Naive thymus-derived CD8-positive, alpha-beta T cell (primary cell): ENCODE measurements at regions not wholly inside any gene's neighbourhood (a gene's known extent, or its start where the extent isn't known, plus 50 kb on each side); places are given as distances from the start of the nearest gene placed in this dataset.
"Not testable (repeated sequence)": the region's sequence is repeated elsewhere in the genome, so short reads cannot be mapped to it uniquely, and the experiment has no call there.

Source experiments
- ATAC-seq, 2 donors: fragments of 150-1000 bp; cut with Tn5 transposase in 1 of 2; sonication (Bioruptor Pico), chemical (Tn5 transposase) in 1 of 2; 1 replicate in 1 of 2; 2 replicates in 1 of 2; pipeline ENCODE4 v1.10.0; 2021; ENCODE audit warnings: mild to moderate bottlenecking in 2 of 2, moderate library complexity in 2 of 2
- POLR2A ChIA-PET: fragments of 350-600 bp; sonication (Branson Sonifier 250); formaldehyde crosslinking; loops from one replicate; lab custom pipeline; 2021; ENCODE audit warnings: antibody characterized with exemption; lab: Charles Lee
- DNase-seq, 10 donors: peaks; one replicate each; pipeline versions ENCODE4 v3.0.0 to v3.0.0-alpha.2; 2020 to 2022
- H3K27ac Mint-ChIP-seq, 10 donors: one replicate each; pipeline ENCODE4 v1.8.0; 2020 to 2022; ENCODE audit warnings: mild to moderate bottlenecking in 10 of 10, mixed read lengths in 10 of 10, moderate library complexity in 4 of 10, inconsistent platforms in 1 of 10
- H3K27me3 Mint-ChIP-seq, 5 donors: one replicate each; pipeline ENCODE4 v1.8.0; 2021 to 2022; ENCODE audit warnings: mixed read lengths in 5 of 5
- H3K36me3 Mint-ChIP-seq, 3 donors: one replicate each; pipeline ENCODE4 v1.8.0; 2020 to 2022; ENCODE audit warnings: mixed read lengths in 3 of 3, mild to moderate bottlenecking in 2 of 3, inconsistent platforms in 1 of 3
- H3K4me1 Mint-ChIP-seq, 4 donors: one replicate each; pipeline ENCODE4 v1.8.0; 2021 to 2022; ENCODE audit warnings: mixed read lengths in 4 of 4
- H3K4me3 Mint-ChIP-seq, 10 donors: one replicate each; pipeline ENCODE4 v1.8.0; 2020 to 2022; ENCODE audit warnings: mild to moderate bottlenecking in 10 of 10, mixed read lengths in 10 of 10, moderate library complexity in 6 of 10, inconsistent platforms in 1 of 10
- H3K9me3 Mint-ChIP-seq, 9 donors: one replicate each; pipeline ENCODE4 v1.8.0; 2020 to 2022; ENCODE audit warnings: mixed read lengths in 9 of 9, mild to moderate bottlenecking in 3 of 9, inconsistent platforms in 1 of 9, moderate library complexity in 1 of 9

DNA sequence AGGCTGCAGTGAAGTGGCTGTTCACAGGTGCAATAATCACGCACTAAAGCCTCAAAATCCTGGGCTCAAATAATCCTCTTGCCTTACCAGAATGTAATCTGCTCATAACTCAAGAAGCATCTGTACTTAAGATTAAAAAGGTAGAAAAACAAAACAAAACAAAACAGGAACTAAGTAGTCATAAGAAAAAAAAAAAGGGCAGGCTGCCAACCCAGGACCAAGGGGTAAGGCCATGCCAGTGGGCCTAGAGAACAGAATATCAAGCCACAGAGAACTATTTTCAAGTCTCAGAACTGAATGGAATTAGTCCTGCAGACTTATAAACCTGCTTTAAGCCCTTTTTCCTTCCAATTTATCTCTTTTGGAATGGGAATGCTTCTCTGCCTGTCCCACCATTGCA is 64.8 kb upstream of the TBC1D3K start:
- POLR2A ChIA-PET, result no interaction called here
- peaks cover 0 to 22% (median 2%) of the 10 kb centered on the region in 3 donors for H3K36me3 Mint-ChIP-seq
- no peak overlapping the region for H3K27ac Mint-ChIP-seq
- no peak overlapping the region for H3K4me3 Mint-ChIP-seq
- no peak for ATAC-seq
- DNase-seq, result no peak
- peaks cover 4 to 12% (median 7%) of the 10 kb centered on the region in 5 donors for H3K27me3 Mint-ChIP-seq
- peaks cover 0 to 12% (median 1%) of the 10 kb centered on the region in 4 donors for H3K4me1 Mint-ChIP-seq
- H3K9me3 Mint-ChIP-seq, result peaks cover 0 to 25% (median 16%) of the 10 kb centered on the region in 9 donors

DNA sequence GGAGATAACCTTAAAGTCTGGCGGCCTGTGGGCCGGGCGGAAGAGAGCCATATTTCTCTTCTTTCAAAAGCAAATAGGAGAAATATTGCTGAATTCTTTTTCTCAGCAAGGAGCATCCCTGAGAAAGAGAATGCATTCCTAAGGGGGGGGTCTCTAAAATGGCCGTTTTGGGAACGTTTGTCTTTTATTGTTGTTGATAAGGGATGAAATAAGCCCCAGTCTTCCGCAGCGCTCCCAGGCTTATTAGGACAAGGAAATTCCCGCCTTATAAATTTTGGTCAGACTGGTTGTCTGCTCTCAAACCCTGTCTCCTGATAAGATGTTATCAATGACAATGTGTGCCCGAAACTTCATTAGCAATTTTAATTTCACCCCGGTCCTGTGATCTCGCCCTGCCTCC is 65.8 kb upstream of the TBC1D3K start:
- H3K36me3 Mint-ChIP-seq, result peaks cover 0 to 22% (median 2%) of the 10 kb centered on the region in 3 donors

DNA sequence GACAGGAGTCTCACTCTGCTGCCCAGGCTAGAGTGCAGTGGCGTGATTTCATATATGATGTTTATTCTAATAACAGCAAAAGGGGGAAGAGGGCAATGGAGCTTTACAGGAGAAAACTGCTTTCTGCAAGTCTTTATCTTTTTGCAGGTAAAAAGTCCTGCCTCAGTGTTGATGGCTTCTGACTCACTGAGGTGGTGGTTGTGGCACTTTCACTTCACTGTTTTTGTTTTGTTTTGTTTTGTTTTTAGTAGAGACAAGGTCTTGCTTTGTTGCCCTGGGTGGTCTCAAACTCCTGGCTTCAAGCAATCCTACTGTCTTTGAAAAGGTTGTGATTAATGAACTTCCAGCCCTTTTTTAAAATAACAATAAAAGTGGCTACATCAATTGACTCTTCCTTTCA is 68.0 kb upstream of the TBC1D3K start:
- Mint-ChIP-seq H3K36me3 (peaks cover 0 to 22% (median 2%) of the 10 kb centered on the region in 3 donors), H3K4me3 (no peak overlapping the region), H3K27me3 (peaks cover 0 to 10% (median 5%) of the 10 kb centered on the region in 5 donors), H3K27ac (peak overlapping the region in 1 of 10 donors; percentile 14), H3K9me3 (peaks cover 0 to 25% (median 16%) of the 10 kb centered on the region in 9 donors), H3K4me1 (peaks cover 0 to 17% (median 6%) of the 10 kb centered on the region in 4 donors)
- DNase-seq (no peak), ATAC-seq (no peak)
- POLR2A ChIA-PET, result no interaction called here

More for the DNA sequence above, 65.8 kb upstream of the TBC1D3K start:
- H3K9me3 Mint-ChIP-seq, result peaks cover 0 to 25% (median 16%) of the 10 kb centered on the region in 9 donors
- DNase-seq, H3K27ac Mint-ChIP-seq, H3K27me3 Mint-ChIP-seq, H3K4me3 Mint-ChIP-seq, POLR2A ChIA-PET, ATAC-seq: not testable (repeated sequence)
- H3K4me1 Mint-ChIP-seq, result peaks cover 0 to 17% (median 6%) of the 10 kb centered on the region in 4 donors

DNA sequence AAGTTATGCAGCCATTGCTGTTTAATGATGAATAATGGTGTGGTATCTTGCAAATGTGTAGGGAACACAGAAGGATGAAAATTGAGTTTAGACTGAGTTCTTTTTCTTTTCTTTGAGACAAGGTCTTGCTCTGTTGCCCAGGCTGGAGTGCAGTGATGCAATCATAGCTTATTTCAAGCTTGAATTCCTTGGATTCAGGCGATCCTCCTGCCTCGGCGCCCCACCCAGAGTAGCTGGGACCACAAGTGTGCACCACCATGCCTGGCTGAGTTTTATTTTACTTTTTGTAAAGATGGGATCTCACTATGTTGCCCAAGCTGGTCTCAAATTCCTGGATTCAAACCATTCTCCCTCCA is 74.6 kb upstream of the TBC1D3K start:
- H3K4me1 Mint-ChIP-seq, result peaks cover 9 to 39% (median 16%) of the 10 kb centered on the region in 4 donors
- POLR2A ChIA-PET, result no interaction called here
- H3K4me3 Mint-ChIP-seq, result no peak overlapping the region
- no peaks in the 10 kb centered on the region for H3K36me3 Mint-ChIP-seq
- H3K27ac Mint-ChIP-seq, result peak overlapping the region in 2 of 10 donors; percentile 4 to 61
- DNase-seq (no peak), ATAC-seq (no peak)
- H3K9me3 Mint-ChIP-seq, result no peaks in the 10 kb centered on the region
- peaks cover 0 to 11% (median 4%) of the 10 kb centered on the region in 5 donors for H3K27me3 Mint-ChIP-seq

DNA sequence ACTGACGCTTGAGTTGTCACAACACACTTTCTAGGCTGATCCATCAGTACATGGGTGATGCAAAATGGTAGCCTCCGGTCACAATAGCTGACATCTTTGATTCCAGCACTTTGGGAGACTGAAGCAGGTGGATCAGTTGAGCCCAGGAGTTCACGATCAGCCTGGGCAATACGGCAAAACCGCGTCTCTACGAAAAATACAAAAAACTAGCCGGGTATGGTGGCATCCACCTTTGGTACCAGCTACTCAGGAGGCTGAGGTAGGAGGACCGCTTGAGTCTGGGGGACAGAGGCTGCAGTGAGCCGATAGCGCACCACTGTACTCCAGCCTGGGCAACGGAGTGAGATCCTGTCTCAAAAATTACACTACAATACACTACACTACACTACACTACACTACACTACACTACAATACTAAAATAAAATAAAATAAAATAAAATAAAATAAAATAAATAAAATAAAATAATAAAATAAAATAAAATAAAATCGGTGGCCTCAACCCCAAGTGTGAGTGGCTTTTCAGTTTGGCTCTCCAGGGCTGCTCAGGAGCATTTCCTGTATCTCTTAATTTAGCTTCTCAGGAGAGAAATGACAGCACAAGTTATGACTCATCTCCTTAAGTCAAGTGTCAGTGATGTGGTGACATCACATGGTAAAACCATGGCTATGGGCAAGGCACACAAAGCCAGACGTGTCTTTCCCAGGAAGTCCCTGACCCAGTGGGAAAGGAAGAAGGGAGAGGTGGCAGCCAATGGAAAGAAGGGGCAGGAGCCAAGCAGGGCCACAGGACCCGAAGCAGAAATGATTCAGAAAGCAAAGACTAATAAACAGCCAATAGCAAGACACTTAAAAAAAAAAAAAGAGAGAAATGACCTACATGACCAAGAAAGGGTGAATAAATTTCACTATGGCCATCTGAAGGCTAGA is 75.3 kb upstream of the TBC1D3K start:
- Mint-ChIP-seq H3K27ac (peak overlapping the region in 2 of 10 donors; percentile 33 to 61), H3K36me3 (no peaks in the 10 kb centered on the region), H3K4me3 (no peak overlapping the region), H3K9me3 (no peaks in the 10 kb centered on the region), H3K4me1 (peaks cover 9 to 42% (median 16%) of the 10 kb centered on the region in 4 donors), H3K27me3 (peaks cover 0 to 11% (median 4%) of the 10 kb centered on the region in 5 donors)
- no peak for ATAC-seq
- POLR2A ChIA-PET, result no interaction called here
- DNase-seq, result no peak

DNA sequence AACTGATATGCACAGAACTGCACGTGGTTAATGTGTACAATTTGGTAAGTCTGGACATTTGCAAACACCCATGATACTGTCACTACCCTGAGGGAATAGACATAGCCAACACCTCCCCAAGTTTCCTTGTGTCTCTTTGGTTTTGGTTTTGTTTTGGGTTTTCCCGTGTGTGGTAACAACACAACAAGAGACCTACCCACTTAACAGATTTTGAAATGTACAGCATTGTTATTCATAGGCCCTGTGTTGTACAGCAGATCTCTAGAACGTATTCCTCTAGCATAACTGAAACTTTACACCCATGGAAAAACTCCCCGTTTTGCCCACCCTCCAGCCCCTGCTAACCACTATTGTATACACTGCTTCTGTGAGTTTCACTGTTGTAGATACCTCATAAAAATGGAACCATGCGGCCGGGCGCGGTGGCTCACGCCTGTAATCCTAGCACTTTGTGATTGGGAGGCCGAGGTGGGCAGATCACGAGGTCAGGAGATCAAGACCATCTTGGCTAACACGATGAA is 76.3 kb upstream of the TBC1D3K start:
- Mint-ChIP-seq H3K27me3 (peaks cover 0 to 11% (median 4%) of the 10 kb centered on the region in 5 donors), H3K27ac (no peak overlapping the region)

DNA sequence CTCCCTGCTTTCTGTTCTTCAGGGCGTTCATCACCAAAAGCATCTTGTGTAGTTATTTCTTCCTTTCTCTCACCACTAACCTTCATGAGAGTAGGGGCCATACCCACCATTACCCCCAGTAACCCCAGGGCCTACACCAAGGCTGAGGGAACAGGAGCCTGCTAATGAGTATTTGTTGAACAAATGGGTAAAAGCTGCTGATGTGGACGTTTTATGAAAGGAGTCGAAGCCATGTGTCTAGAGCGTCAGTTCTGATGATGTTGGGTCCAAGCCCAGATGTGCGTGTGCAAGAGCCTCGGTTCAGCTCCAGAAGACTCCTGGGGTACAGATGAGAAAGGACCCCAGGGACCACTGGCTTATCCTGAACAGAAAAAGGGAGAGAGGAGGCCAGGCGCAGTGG is 77.1 kb upstream of the TBC1D3K start:
- H3K9me3 Mint-ChIP-seq, result no peaks in the 10 kb centered on the region
- ATAC-seq (no peak), DNase-seq (no peak)
- peaks cover 9 to 46% (median 16%) of the 10 kb centered on the region in 4 donors for H3K4me1 Mint-ChIP-seq
- H3K36me3 Mint-ChIP-seq, result no peaks in the 10 kb centered on the region
- peaks cover under 1 to 11% (median 4%) of the 10 kb centered on the region in 5 donors for H3K27me3 Mint-ChIP-seq
- H3K27ac Mint-ChIP-seq, result peak overlapping the region in 2 of 10 donors; percentile 20 to 78
- POLR2A ChIA-PET, result no interaction called here
- peak overlapping the region in 2 of 10 donors; percentile 6 to 36 for H3K4me3 Mint-ChIP-seq

More for the DNA sequence above, 76.3 kb upstream of the TBC1D3K start:
- H3K4me3 Mint-ChIP-seq, result no peak overlapping the region
- no peaks in the 10 kb centered on the region for H3K9me3 Mint-ChIP-seq
- H3K36me3 Mint-ChIP-seq, result no peaks in the 10 kb centered on the region
- ATAC-seq (no peak), DNase-seq (no peak)
- POLR2A ChIA-PET, result no interaction called here
- peaks cover 9 to 46% (median 16%) of the 10 kb centered on the region in 4 donors for H3K4me1 Mint-ChIP-seq

DNA sequence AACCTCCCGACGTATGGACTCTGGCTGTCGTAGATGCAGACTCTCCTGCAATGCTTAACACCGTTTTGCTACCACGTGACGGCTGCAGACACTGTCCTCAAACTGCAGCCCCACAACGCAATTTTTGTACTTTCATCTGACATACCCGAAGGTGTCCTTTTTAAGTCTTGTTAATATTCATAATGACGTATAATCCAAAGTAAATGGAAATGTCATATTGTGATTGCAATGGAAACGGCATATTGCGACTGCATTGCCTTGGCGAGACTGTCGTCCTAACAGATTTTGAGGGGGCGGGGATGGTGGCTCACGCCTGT is 79.3 kb upstream of the TBC1D3K start:
- Mint-ChIP-seq H3K36me3 (no peaks in the 10 kb centered on the region), H3K4me3 (peak overlapping the region; percentile 67 to 84 (median 78)), H3K9me3 (no peaks in the 10 kb centered on the region), H3K27me3 (peaks cover 1 to 10% (median 7%) of the 10 kb centered on the region in 5 donors), H3K4me1 (peaks cover 9 to 58% (median 16%) of the 10 kb centered on the region in 4 donors), H3K27ac (peak overlapping the region in 3 of 10 donors; percentile 63 to 74 (median 68))
- DNase-seq (no peak), ATAC-seq (no peak)
- POLR2A ChIA-PET, result no interaction called here

DNA sequence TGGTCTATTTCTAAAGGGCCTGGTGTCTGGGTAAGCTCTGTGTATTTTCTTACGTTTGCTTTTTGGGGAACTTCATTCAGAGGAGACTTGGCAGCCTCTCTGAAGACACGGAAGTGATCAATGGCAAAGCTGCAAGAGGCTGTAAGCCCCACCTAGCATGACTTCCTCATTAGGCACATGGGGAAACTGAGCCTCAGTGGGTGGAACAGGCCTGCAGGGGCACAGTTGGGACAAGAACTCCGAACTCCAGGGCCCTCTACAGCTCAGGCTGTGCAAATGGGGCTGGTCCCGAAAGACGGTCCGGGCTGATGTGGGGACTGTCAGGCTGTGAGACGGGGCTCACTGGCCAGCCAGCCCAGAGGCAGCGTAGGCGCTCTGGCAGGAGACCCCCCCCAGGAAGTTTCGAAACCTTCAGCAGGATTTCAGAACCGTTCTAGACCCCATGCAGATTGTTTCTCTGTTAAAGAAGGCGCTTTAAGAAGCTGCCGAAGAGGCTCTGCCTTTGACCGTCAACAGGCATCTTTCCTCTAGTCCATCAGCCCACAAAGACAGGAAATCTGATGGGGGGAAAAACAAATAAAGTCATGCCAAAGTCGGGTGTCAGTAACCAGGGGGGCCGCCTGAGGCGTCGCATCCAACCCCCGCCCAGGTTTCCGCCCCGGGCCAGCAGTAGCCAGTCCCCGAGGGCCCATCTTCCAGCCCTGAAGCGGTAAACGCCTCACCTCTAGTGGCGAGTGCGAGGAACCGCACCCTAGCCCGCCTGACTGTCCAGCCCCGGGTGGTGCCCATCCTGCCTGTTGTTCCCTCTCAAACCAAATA is 79.8 kb upstream of the TBC1D3K start:
- peaks cover 9 to 53% (median 15%) of the 10 kb centered on the region in 4 donors for H3K4me1 Mint-ChIP-seq
- peak overlapping the region; percentile 67 to 84 (median 78) for H3K4me3 Mint-ChIP-seq
- peak overlapping the region in 4 of 10 donors; percentile 59 to 74 (median 66) for H3K27ac Mint-ChIP-seq
- ATAC-seq (peak; percentile 83 to 95), DNase-seq (peak; percentile 13 to 70 (median 42))
- H3K36me3 Mint-ChIP-seq, result no peaks in the 10 kb centered on the region
- H3K27me3 Mint-ChIP-seq, result peaks cover 1 to 11% (median 10%) of the 10 kb centered on the region in 5 donors
- no peaks in the 10 kb centered on the region for H3K9me3 Mint-ChIP-seq
- POLR2A ChIA-PET, result interaction anchor here (0.6 to 0.8 kb wide), 2 partner anchors 111 to 485 kb away, joined by 3 read pairs; no protein-coding TSS in a partner anchor

DNA sequence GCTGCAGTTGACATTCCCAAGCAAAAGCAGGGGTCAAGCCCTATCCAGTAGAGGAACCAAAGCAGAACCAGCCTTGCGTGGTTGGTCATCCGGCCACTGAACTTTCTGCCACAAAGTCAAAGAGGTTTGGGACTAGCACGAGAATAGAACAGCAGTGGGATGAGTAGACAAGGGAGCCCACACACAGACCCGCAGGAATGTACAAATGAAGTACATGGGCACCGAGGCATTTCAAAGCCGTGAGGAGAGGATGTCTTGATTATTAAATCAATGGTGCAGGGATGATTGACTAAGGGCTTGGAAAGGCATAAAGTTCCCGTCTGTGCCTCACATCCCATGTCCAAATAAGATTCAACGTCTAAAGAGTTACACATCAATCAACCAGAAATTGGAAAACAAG is 81.8 kb upstream of the TBC1D3K start:
- no peak for DNase-seq
- peaks cover 6 to 38% (median 9%) of the 10 kb centered on the region in 4 donors for H3K4me1 Mint-ChIP-seq
- H3K4me3 Mint-ChIP-seq, result no peak overlapping the region
- H3K36me3 Mint-ChIP-seq, result no peaks in the 10 kb centered on the region
- ATAC-seq, result no peak
- POLR2A ChIA-PET, result no interaction called here
- peaks cover 4 to 20% (median 17%) of the 10 kb centered on the region in 5 donors for H3K27me3 Mint-ChIP-seq
- no peak overlapping the region for H3K27ac Mint-ChIP-seq
- no peaks in the 10 kb centered on the region for H3K9me3 Mint-ChIP-seq

DNA sequence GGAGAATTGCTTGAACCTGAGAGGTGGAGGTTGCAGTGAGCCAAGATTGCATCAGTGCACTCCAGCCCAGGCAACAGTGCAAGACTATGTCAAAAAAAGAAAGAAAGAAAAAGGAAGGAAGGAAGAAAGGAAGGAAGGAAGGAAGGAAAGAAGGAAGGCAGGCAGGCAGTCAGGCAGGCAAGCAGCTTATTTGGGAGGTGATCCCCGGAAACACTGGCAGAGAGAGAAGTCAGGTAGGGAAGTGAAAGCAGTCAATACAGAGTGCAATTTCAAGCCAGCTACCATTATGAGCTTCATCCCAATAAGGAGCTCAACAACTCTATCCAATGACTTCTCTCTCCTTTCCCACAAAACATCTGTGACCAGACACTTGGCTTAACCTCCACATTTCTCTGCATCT is 83.0 kb upstream of the TBC1D3K start:
- H3K4me3 Mint-ChIP-seq, result no peak overlapping the region
- POLR2A ChIA-PET, result interaction anchor here (0.6 kb wide), 1 partner anchor 26 kb away, joined by 4 read pairs; no protein-coding TSS in a partner anchor
- H3K27me3 Mint-ChIP-seq, result peaks cover 4 to 27% (median 17%) of the 10 kb centered on the region in 5 donors

DNA sequence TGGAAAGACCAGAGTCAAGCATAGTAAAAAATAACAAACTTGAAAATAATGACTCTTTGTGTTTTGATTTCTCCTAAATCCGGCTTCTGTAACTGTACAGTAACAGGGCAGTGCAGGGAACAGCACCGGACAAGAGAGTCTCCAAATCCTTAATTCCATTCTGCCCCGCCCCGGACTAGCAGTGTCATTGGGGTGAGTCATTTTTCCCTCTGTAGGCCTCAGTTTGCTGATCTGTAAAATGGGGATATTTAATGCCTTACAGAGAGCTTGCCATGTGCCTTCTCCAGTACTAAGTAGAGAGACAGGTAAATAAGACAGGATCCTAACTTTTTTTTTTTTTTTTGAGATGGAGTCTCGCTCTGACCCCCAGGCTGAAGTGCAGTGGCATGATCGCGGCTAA is 83.6 kb upstream of the TBC1D3K start:
- H3K36me3 Mint-ChIP-seq, result no peaks in the 10 kb centered on the region
- no peak for ATAC-seq
- peaks cover 3 to 35% (median 9%) of the 10 kb centered on the region in 4 donors for H3K4me1 Mint-ChIP-seq
- H3K27me3 Mint-ChIP-seq, result peaks cover 4 to 28% (median 13%) of the 10 kb centered on the region in 5 donors
- H3K27ac Mint-ChIP-seq, result no peak overlapping the region
- no peak for DNase-seq
- no peak overlapping the region for H3K4me3 Mint-ChIP-seq
- no peaks in the 10 kb centered on the region for H3K9me3 Mint-ChIP-seq
- POLR2A ChIA-PET, result interaction anchor here (0.6 kb wide), 1 partner anchor 25 kb away, joined by 4 read pairs; no protein-coding TSS in a partner anchor

More for the DNA sequence above, 83.0 kb upstream of the TBC1D3K start:
- no peak overlapping the region for H3K27ac Mint-ChIP-seq
- peaks cover 6 to 38% (median 9%) of the 10 kb centered on the region in 4 donors for H3K4me1 Mint-ChIP-seq
- ATAC-seq, result no peak
- no peak for DNase-seq
- no peaks in the 10 kb centered on the region for H3K9me3 Mint-ChIP-seq
- H3K36me3 Mint-ChIP-seq, result no peaks in the 10 kb centered on the region
